Naive thymus-derived CD4-positive, alpha-beta T cell (primary cell): ENCODE measurements at regions not wholly inside any gene's neighbourhood (a gene's known extent, or its start where the extent isn't known, plus 50 kb on each side); places are given as distances from the start of the nearest gene placed in this dataset.
"Not testable (repeated sequence)": the region's sequence is repeated elsewhere in the genome, so short reads cannot be mapped to it uniquely, and the experiment has no call there.

Source experiments
- ATAC-seq: fragments of 150-1000 bp; cut with Tn5 transposase; 2 replicates; pipeline ENCODE4 v1.10.0; 2021; ENCODE audit warnings: mild to moderate bottlenecking, moderate library complexity
- CTCF ChIA-PET: fragments of 350-600 bp; sonication (Branson Sonifier 250); formaldehyde crosslinking; loops from one replicate; lab custom pipeline; 2021; ENCODE audit warnings: antibody characterized with exemption; lab: Charles Lee
- POLR2A ChIA-PET: fragments of 350-600 bp; sonication (Branson Sonifier 250); formaldehyde crosslinking; loops from one replicate; lab custom pipeline; 2021; ENCODE audit warnings: antibody characterized with exemption, inconsistent platforms; lab: Charles Lee
- DNase-seq, 9 donors: peaks; one replicate each; pipeline versions ENCODE4 v3.0.0 to v3.0.0-alpha.2; 2020 to 2022; ENCODE audit warnings: mixed read lengths in 1 of 9
- H3K27ac ChIP-seq: one replicate; pipeline ENCODE4 v1.7.0; 2013; ENCODE audit warnings: mild to moderate bottlenecking, low read depth, low read length, moderate library complexity
- H3K27me3 ChIP-seq, 2 donors: one replicate each; pipeline ENCODE4 v1.7.0; 2013; ENCODE audit warnings: low read length in 2 of 2, mild to moderate bottlenecking in 2 of 2, moderate library complexity in 2 of 2; ENCODE audit not compliant: control insufficient read depth in 2 of 2, insufficient read depth in 2 of 2
- H3K36me3 ChIP-seq, 3 experiments: 1 replicate in 2 of 3; 2 replicates in 1 of 3; pipeline ENCODE4 v1.7.0; 2013; ENCODE audit warnings: low read length in 3 of 3, mild to moderate bottlenecking in 3 of 3, moderate library complexity in 1 of 3; ENCODE audit not compliant: insufficient read depth in 3 of 3, control insufficient read depth in 2 of 3
- H3K4me1 ChIP-seq, 2 donors: one replicate each; pipeline ENCODE4 v1.7.0; 2013; ENCODE audit warnings: low read length in 2 of 2, mild to moderate bottlenecking in 2 of 2, moderate library complexity in 1 of 2; ENCODE audit not compliant: control insufficient read depth in 2 of 2, insufficient read depth in 2 of 2
- H3K4me3 ChIP-seq: 2 replicates; pipeline ENCODE4 v1.7.0; 2013; ENCODE audit warnings: mild to moderate bottlenecking, low read length
- H3K9me3 ChIP-seq, 3 experiments: 1 replicate in 2 of 3; 2 replicates in 1 of 3; pipeline ENCODE4 v1.7.0; 2013; ENCODE audit warnings: low read length in 3 of 3; ENCODE audit not compliant: control insufficient read depth in 2 of 3
- H3K27ac Mint-ChIP-seq, 9 donors: one replicate each; pipeline ENCODE4 v1.8.0; 2020 to 2022; ENCODE audit warnings: mixed read lengths in 9 of 9, mild to moderate bottlenecking in 8 of 9, moderate library complexity in 5 of 9, inconsistent platforms in 2 of 9
- H3K27me3 Mint-ChIP-seq, 5 donors: one replicate each; pipeline ENCODE4 v1.8.0; 2021 to 2022; ENCODE audit warnings: mixed read lengths in 5 of 5, mild to moderate bottlenecking in 1 of 5
- H3K36me3 Mint-ChIP-seq, 5 donors: one replicate each; pipeline ENCODE4 v1.8.0; 2020 to 2022; ENCODE audit warnings: mixed read lengths in 5 of 5, mild to moderate bottlenecking in 3 of 5, inconsistent platforms in 1 of 5
- H3K4me1 Mint-ChIP-seq, 7 donors: one replicate each; pipeline ENCODE4 v1.8.0; 2020 to 2022; ENCODE audit warnings: mixed read lengths in 7 of 7, mild to moderate bottlenecking in 3 of 7, inconsistent platforms in 1 of 7
- H3K4me3 Mint-ChIP-seq, 10 donors: one replicate each; pipeline ENCODE4 v1.8.0; 2020 to 2022; ENCODE audit warnings: mild to moderate bottlenecking in 10 of 10, mixed read lengths in 10 of 10, moderate library complexity in 6 of 10, inconsistent platforms in 2 of 10
- H3K9me3 Mint-ChIP-seq, 11 donors: one replicate each; pipeline ENCODE4 v1.8.0; 2020 to 2022; ENCODE audit warnings: mixed read lengths in 11 of 11, mild to moderate bottlenecking in 4 of 11, inconsistent platforms in 1 of 11, moderate library complexity in 1 of 11
- intact Hi-C, 2 donors: fragments of 100-400 bp; cut with micrococcal nuclease; formaldehyde crosslinking; loops; one replicate each; pipeline ENCODE4 v1.15.1; 2023

GRCh38 chr22:15927172-15927571, 237.3 kb downstream of the POTEH start:
- CTCF ChIA-PET, result not testable (repeated sequence)

More at GRCh38 chr22:15927172-15927571, 237.3 kb downstream of the POTEH start:
- DNase-seq, ATAC-seq, H3K9me3 ChIP-seq, intact Hi-C loops, H3K27ac ChIP-seq, POLR2A ChIA-PET, H3K4me3 Mint-ChIP-seq, H3K36me3 ChIP-seq, H3K4me1 ChIP-seq, H3K4me3 ChIP-seq, H3K27me3 Mint-ChIP-seq, H3K4me1 Mint-ChIP-seq, H3K9me3 Mint-ChIP-seq, H3K27me3 ChIP-seq, H3K36me3 Mint-ChIP-seq, H3K27ac Mint-ChIP-seq: not testable (repeated sequence)
